HG02571 (cell line): ENCODE measurements at regions not wholly inside any gene's neighbourhood (a gene's known extent, or its start where the extent isn't known, plus 50 kb on each side); places are given as distances from the start of the nearest gene placed in this dataset.
"Not testable (repeated sequence)": the region's sequence is repeated elsewhere in the genome, so short reads cannot be mapped to it uniquely, and the experiment has no call there.

Source experiments
- ATAC-seq: cut with Tn5 transposase; IDR thresholded peaks from one replicate; pipeline ENCODE4 v1.9.1; 2021; ENCODE audit warnings: mild to moderate bottlenecking, moderate library complexity; ENCODE audit not compliant: unreplicated experiment

- ATAC-seq, result no peak
These were observed 244.0 kb upstream of the SFSWAP start for GRCh38 chr12:131466932-131467331.

DNA sequence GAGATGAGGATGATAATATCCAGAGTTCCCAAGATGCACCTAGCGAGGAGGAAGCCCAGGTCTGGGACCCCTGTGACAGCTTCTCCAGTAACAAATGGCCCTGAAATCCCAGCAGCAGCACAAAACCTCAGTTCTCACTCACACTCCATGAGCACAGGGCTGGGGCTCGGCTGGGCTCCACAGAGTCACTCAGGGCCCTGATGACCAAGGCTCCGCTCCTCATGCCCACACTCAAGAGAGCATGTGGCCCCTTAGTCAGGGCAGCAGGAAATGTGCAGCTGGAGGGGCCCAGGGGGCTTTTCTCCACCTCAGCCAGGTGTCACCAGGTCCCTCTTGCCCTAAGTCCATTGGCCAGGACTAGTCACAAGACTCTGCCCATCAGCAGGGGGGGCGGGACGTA lies 242.7 kb upstream of the SFSWAP start:
- no peak for ATAC-seq

DNA sequence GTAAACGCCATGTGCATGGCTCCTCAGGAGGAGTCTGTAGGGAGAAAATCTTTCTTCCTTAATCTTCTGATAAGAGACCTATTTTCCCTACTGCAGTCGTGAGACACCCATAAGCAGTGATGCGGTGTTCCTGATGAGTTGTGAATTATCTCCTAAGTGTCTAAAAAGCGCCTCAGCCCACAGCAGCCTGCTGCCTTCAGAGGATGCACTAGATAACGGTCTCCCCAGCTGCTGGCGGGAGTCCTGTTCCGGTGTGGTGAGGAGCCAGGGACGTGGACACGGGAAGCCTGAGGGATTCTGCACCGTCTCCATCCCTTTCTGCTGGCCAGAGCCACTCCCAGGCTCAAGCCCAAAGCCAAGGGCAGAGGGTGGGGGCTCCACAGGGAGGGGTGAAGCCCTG lies 240.9 kb upstream of the SFSWAP start:
- ATAC-seq, result not testable (repeated sequence)

DNA sequence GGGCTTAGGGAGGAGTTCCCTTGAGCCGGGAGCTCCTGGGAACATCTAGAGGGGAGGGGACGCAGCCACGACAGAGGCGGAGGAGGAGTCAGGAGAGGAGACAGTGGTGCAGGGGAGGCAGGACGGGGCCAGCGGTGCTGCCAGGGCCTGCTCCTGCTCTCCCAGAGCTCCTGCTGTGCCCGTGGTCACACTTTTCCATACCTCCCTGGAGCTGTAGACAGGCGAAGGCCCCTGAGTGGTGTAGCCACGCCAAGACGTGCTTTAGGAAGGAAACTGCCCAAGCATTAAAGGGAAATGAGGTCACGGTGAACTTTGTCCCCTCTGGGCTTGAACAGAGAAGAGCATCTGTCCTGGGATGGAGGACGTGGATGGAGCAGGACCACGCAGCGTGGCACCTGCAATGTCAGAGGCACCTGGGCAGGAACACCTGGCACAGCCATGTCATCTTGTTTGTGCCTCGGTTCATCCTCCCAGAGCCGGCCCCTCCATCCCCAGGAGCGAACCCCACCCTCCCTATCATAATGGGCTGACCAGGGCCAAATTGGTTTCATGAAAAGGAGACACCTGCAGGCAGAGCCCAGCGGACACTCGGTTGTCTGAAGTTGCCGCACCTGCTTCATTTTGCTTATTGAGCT lies 239.5 kb upstream of the SFSWAP start:
- no peak for ATAC-seq

- ATAC-seq, result no peak
These were observed 238.8 kb upstream of the SFSWAP start for GRCh38 chr12:131471946-131472732.

DNA sequence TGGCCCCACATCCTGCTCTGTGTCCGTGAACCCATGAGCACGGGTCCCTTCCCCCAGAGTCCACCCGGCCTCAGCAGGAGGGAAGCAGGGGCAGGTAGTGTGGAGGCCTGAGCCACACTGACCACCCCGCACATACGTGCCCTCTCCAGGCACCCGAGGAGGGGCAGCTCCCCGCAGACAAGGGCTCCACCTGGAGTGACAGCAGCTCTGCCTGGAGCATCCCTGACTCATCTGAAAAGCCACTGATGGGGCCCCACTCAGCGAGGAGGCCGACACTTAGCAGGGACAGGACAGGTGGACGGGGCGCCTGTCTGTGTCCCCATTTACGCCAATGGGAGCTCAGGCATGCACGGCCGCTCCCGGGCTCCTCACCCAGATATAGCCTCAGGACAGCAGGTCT lies 237.6 kb upstream of the SFSWAP start:
- no peak for ATAC-seq

GRCh38 chr12:131473741-131474709 lies 236.9 kb upstream of the SFSWAP start:
- no peak for ATAC-seq

DNA sequence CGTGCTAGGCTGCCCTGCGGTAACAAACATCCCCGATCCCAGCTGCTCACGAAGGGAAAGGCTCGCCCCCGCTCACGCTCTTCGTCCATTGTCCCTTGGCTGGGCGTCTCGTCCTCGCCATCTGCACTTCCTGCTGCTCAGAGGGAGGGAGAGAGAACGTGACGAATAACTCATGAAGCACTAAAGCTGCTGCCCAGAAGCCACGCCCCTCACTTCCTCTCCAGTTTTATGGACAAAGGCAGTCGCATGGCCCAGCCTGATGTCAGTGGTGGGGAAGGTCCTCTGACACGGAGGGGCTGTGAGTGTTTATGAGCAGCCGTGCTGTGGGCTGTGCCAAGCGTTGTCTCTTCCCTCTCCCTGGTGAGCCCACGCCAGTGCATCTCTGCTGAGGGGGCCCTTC lies 235.9 kb upstream of the SFSWAP start:
- ATAC-seq, result not testable (repeated sequence)

DNA sequence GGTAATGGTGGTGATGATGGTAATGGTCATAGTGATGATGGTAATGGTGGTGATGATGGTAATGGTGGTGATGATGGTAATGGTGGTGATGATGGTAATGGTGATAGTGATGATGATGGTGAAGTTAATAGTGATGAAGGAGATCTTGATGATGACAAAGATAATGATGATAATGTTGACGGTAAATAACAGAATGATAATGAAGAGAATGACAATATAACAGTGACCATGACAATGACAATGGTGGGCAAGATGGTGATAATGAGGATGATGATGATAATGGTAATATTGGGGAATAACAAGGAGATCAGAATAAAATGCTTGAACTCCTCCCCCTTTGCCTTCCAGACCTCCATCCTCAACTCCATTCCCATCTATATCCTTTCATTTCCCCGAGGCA lies 233.3 kb upstream of the SFSWAP start:
- no peak for ATAC-seq

DNA sequence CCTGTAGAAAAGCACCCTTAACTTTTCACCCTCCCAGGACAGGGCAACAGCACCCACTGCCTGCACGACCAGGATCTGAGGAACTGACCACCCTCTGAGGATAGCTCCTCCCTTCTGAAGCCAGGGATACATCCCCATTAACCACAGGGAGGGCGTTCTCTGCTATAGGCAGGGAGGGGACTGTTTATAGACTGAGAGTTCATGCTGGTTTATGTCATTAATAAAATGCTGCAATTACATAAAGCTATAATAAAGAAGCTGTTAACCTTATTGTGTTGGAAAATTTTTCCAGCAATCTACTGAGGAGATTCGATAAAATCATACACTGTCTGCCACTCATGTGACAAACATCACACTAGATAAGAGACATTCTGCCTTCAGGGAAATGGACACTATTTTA lies 232.4 kb upstream of the SFSWAP start:
- ATAC-seq, result no peak

DNA sequence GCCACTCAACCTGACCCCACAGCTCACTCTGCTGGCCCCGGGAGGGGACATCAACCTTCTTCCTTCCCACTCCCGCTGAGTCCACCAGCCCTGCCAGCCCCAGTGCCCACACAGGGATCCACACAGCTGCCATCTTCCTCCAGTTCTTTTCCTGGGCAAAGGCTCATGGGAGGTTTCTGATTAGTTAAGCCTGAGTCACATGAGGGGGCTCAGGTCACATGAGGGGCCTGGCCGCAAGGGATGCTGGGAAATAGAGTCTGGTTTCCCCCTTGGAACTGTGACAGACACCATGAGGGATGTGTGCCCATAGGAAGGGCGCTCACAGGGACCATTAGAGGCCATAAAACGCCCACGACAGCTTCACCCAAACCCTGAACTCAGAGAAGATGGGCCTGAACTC lies 228.7 kb upstream of the SFSWAP start:
- no peak for ATAC-seq

DNA sequence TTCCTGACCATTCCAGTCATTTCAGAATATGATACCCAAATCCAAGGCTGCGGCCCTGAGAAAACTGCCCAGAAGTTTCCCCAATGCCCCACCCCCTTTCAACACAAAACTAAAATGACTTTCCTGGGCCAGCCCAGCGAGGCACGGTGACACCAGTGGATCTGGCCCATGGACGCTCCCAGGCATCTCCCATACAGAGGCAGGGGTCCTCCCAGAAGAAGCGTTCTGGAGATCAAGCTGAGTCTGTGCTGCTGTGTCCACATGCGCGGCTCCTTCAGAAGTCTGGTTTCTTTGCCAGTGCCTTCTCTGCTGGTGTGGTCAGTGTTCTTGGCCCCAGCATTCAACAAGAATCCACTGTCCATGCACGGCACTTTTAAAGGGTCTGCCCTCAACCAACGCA lies 228.2 kb upstream of the SFSWAP start:
- ATAC-seq, result no peak

DNA sequence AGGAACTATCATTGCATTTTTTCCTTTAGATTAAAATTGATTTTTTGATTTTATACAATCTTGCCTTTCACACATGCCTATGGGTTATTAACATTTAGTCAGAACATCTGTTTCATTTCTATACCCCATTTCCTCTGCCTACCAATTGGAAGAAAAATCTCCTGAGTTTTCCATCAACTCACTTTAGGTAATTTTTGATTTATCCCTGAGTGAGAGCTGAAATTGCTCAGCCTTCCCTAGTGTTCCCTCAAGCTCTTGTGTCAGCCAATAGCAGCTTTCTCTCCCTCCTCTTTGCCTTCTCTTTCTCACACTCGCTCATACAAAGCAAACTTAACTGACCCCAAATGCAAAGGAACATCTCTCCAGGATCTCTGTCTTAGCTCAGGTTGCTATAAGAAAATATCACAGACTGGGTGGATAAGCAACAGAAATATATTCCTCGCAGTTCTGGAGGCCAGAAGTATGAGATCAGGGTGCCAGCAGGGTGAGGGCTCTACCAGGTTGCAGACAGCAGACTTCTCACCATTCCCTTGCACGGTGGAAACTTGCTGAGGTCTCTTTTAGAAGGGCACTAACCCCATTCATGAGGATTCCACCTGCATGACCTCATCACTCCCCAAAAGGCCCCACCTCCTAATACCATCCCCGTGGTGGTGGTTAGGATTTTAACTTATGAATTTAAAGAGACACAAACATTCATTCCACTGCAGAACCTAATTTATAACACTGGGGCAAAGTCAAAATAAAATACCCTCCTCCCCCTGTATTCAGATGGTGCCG lies 224.2 kb upstream of the SFSWAP start:
- no peak for ATAC-seq

DNA sequence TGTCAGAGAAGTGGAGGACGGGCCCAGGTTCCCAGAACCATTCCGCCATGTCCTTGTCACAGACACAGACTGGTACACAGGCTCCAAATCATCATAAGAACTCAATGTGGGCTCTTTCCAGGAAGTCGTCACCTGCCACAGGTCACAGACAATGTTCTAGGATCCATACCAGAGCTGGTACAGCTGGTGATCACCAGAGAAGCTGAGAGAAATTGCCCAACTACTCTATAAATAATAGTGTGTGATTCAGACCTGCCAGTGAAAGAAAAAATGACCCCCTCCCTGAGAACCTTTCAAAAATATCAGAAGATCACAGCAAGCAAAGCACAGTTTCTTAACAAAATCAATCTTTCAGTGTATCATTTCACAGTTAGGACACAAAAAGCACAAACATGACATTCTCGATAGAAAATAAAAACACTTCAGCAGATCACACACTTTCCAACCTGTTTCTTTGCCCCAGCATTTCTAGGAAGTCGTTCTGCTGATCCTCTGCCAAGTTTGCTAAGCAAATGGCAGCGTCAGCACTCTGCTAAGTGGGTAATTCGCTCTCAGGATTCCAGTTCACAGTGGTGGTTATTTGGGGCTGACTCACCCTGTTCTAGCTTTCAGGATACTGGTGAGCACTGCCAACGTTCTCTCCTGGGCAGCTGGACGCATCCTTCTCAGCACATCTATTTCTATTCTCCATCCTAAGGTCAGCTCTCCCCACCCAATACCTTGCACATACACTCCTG lies 223.3 kb upstream of the SFSWAP start:
- ATAC-seq, result no peak

DNA sequence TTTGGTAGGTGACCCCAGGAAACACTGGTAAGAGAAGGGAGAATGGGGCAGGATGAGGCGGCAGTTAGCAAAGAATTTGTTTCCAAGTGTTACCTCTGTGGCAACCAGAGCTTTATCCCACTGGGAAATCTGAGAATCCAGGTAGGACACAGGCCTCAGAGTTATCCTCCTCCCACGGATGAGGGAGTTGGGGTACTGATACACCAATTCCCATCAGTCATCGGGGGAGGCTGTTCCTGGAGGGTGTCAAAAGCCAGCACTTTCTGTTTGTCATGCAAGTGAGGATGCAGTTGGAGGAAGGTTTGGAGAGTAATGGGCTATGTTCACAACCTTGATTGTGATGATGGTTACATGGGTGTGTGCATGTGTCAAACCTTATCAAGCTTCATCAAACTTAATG lies 221.2 kb upstream of the SFSWAP start:
- ATAC-seq, result no peak

GRCh38 chr12:131491155-131491554 lies 219.7 kb upstream of the SFSWAP start:
- ATAC-seq, result no peak

- no peak for ATAC-seq
These were observed 218.9 kb upstream of the SFSWAP start for GRCh38 chr12:131491916-131492490.

- no peak for ATAC-seq
These were observed 217.6 kb upstream of the SFSWAP start for GRCh38 chr12:131493068-131493826.

DNA sequence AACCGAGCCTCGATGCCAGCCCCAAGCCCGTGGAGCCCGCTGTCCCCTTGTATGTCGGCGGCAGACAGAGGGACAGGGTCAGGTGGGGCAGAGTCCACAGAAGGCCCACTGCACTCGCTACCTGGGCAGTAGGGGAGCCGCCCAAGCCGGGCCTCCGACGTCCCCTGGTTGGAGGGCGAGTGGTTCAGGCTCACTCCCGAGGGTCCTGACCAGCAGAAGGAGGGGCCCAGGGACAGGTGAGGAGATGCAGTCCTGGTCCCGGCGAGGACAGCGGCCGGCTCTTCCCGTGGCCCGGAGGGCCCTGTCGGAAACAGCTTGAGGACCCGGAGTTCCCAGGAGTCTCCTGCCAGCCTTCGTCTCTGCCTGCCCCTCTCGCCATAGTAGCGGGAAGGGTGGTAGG lies 216.7 kb upstream of the SFSWAP start:
- no peak for ATAC-seq
